AG10803 (cell line): ENCODE measurements at regions not wholly inside any gene's neighbourhood (a gene's known extent, or its start where the extent isn't known, plus 50 kb on each side); places are given as distances from the start of the nearest gene placed in this dataset.
"Not testable (repeated sequence)": the region's sequence is repeated elsewhere in the genome, so short reads cannot be mapped to it uniquely, and the experiment has no call there.

Source experiments
- DNase-seq: peaks from one replicate; pipeline ENCODE4 v3.0.0; 2010; ENCODE audit warnings: low read depth
- H3K4me3 ChIP-seq: 2 replicates; pipeline ENCODE4 v1.5.1; 2011; ENCODE audit warnings: mild to moderate bottlenecking, low read length, control low read depth
- CTCF ChIP-seq: conservative IDR thresholded peaks from 2 replicates; pipeline ENCODE4 v1.5.1; 2011; ENCODE audit warnings: mild to moderate bottlenecking, low read length, control low read depth, inconsistent platforms

DNA sequence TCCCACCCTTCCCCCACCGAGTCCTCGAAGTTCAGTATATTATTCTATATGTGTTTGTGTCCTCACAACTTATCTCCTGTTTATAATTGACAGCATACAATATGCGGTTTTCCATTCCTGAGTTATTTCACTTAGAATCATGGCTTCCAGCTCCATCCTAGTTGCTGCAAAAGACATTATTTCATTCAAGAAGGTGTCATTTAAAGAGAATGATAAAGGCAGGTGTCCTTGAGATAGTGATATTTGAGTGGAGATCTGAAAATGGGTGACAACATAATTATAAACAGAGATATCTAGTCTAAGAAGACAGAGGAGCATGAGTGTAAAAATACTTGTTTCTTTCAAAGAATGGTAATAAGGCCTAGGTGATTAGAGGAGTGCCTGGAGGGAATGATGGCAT is 876.8 kb downstream of the SLC6A15 start:
- no peak for DNase-seq
- no peak overlapping the region for H3K4me3 ChIP-seq
- TF ChIP-seq CTCF: no peak

DNA sequence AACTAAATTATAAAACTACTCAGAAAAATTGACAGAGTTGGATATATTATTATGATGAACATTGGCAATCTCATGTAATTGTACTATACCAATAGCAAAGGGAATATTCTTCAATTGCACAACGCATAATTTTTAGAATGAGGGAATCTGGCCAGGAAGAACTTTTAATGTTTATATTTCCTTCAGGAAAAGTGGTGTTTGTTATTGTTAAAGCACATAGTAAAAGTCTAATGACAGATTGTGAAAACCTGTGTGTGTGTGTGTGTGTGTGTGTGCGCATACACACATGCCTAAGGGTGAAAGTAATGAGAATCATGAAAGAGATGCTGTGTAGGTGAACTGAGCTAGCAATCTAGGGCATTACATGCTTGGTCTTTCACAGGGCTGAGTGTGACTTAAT is 877.7 kb downstream of the SLC6A15 start:
- H3K4me3 ChIP-seq: no peak overlapping the region
- DNase-seq: no peak
- no peak for TF ChIP-seq CTCF

- no peak for TF ChIP-seq CTCF
- DNase-seq: no peak
- H3K4me3 ChIP-seq: no peak overlapping the region
These were observed 879.4 kb downstream of the SLC6A15 start for GRCh38 chr12:84033162-84033561.

DNA sequence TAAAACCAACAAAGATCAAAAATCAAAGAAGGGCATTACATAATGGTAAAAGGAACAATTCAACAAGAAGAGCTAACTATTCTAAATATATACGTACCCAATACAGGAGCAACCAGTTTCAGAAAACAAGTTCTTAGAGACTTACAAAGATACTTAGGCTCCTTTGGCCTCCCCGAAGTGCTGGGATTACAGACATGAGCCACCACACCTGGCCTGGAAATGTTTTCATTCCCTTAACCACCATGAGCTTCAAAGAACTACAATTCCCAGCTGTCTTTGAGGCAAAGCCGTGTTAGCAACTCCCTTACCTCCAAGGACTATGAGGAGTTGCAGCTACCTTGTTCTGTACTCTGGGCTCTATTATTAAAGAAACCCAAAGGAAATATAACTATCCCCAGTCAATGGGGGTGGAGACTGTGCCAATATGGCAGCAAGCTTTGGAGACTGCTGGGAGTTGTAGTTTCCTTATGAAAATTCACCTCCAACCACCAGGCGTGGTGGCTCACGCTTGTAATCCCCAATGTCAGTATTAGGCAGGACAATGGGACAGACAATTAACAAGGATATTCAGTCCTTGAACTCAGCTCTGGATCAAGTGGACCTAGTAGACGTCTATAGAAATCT is 893.9 kb downstream of the SLC6A15 start:
- DNase-seq, H3K4me3 ChIP-seq: not testable (repeated sequence)

GRCh38 chr12:84016956-84017355 is 895.6 kb downstream of the SLC6A15 start:
- TF ChIP-seq CTCF: no peak
- H3K4me3 ChIP-seq: no peak overlapping the region
- no peak for DNase-seq

DNA sequence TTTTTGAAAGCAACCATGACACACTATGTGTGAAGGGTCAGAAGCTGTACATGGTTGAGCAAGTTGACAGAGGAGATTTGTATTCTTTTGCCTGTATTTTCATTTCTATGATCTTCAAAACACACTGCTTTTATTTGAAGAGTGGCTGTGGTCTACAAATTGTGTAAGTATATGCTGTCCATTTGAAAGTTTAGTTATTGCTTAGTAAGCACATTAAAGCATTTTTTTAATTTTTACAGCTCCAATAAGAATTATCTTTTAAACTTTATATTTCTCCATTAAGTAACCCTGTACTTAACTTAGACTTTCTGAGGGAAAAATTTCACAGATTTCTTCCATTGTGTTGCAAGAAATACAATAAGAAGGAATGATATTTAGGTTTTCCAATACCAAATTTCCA is 915.2 kb downstream of the SLC6A15 start:
- no peak for DNase-seq
- no peak for TF ChIP-seq CTCF
- no peak overlapping the region for H3K4me3 ChIP-seq

DNA sequence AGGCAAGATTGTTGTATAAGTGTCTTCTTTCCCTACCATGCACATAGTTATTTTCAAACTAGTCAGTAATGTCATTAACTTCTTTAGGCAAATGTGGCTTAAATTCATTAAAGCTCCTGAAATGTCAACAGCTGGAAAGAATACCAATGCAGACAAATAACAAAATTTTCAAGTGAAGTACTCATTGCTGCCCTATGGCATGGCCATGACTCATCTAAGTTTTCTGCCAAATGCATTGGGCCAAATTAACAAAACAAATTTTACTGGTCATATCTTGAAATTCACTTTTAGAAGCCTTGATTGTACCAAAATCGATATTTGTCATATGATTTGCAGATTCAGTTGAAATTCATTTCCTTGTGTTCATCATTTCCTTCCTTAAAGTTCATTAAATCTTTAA is 915.9 kb downstream of the SLC6A15 start:
- H3K4me3 ChIP-seq: no peak overlapping the region
- peak; percentile 5 for DNase-seq
- no peak for TF ChIP-seq CTCF

DNA sequence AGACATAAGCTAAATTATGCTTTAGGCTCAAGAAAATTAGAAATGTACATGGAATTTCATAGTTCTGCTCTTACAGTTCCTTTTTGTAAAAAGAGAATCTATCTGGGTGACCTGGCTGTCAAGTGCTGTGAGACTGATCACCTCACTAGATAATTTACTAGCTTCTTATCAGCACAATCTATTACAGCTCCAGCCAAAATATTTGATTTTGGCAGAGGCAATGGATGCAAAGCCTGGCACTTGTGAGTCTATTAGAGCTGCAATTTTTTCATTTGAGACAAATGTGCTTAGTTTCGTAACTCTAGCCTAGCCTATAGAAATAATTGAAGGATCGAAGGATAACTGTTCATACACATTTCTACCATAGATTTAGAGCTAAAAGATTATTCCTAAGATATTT is 927.5 kb downstream of the SLC6A15 start:
- H3K4me3 ChIP-seq: no peak overlapping the region
- DNase-seq: no peak
- TF ChIP-seq CTCF: no peak
